Stimulated activated CD4-positive, alpha-beta T cell treated with anti-CD3 and anti-CD28 coated beads, Interleukin-4, amount 100 ng/mL, for 1 hour (primary cell): ENCODE measurements at regions not wholly inside any gene's neighbourhood (a gene's known extent, or its start where the extent isn't known, plus 50 kb on each side); places are given as distances from the start of the nearest gene placed in this dataset.
"Not testable (repeated sequence)": the region's sequence is repeated elsewhere in the genome, so short reads cannot be mapped to it uniquely, and the experiment has no call there.

Experiments
- DNase-seq: peaks from one replicate; pipeline ENCODE4 v3.0.0-alpha.2; 2020

GRCh38 chr1:245019910-245020486 lies 134.8 kb upstream of the KIF26B start:
- no peak for DNase-seq

- DNase-seq = no peak
Measured at GRCh38 chr1:245016700-245017099, 138.1 kb upstream of the KIF26B start.

- no peak for DNase-seq
Measured at GRCh38 chr1:245015031-245015430, 139.8 kb upstream of the KIF26B start.

- DNase-seq = no peak
Measured at GRCh38 chr1:245014247-245015029, 140.3 kb upstream of the KIF26B start.

- DNase-seq = no peak
Measured at GRCh38 chr1:245010018-245010614, 144.7 kb upstream of the KIF26B start.

- DNase-seq = no peak
Measured at GRCh38 chr1:245008761-245009160, 144.4 kb upstream of the HNRNPU start.

- DNase-seq = no peak
Measured at GRCh38 chr1:245007852-245008251, 143.5 kb upstream of the HNRNPU start.

- DNase-seq = no peak
Measured at GRCh38 chr1:245003246-245003645, 138.9 kb upstream of the HNRNPU start.

- DNase-seq = no peak
Measured at GRCh38 chr1:245001252-245001651, 136.9 kb upstream of the HNRNPU start.

- DNase-seq = no peak
Measured at GRCh38 chr1:245000872-245001188, 136.5 kb upstream of the HNRNPU start.

GRCh38 chr1:244999644-245000043 lies 135.3 kb upstream of the HNRNPU start:
- not testable (repeated sequence) for DNase-seq

- no peak for DNase-seq
Measured at GRCh38 chr1:244998717-244999346, 134.5 kb upstream of the HNRNPU start.

GRCh38 chr1:244995602-244996400 lies 131.5 kb upstream of the HNRNPU start:
- DNase-seq = no peak

- DNase-seq = no peak
Measured at GRCh38 chr1:244992833-244993232, 128.5 kb upstream of the HNRNPU start.

- DNase-seq = no peak
Measured at GRCh38 chr1:244989813-244990212, 125.5 kb upstream of the HNRNPU start.

GRCh38 chr1:244988521-244988920 lies 124.2 kb upstream of the HNRNPU start:
- no peak for DNase-seq

- DNase-seq = no peak
Measured at GRCh38 chr1:244980605-244981004, 116.3 kb upstream of the HNRNPU start.

- no peak for DNase-seq
Measured at GRCh38 chr1:244974550-244974949, 110.2 kb upstream of the HNRNPU start.

GRCh38 chr1:244974106-244974505 lies 109.8 kb upstream of the HNRNPU start:
- DNase-seq = no peak

- no peak for DNase-seq
Measured at GRCh38 chr1:244971552-244972216, 107.3 kb upstream of the HNRNPU start.

GRCh38 chr1:244970744-244971551 lies 106.6 kb upstream of the HNRNPU start:
- peak; percentile 91 for DNase-seq
